SKM-1 (cell line): ENCODE measurements at regions not wholly inside any gene's neighbourhood (a gene's known extent, or its start where the extent isn't known, plus 50 kb on each side); places are given as distances from the start of the nearest gene placed in this dataset.

Source experiments
- DNase-seq: peaks from one replicate; lab custom pipeline; 2025; ENCODE audit not compliant: unreplicated experiment; lab: John Stamatoyannopoulos, UW

- no peak for DNase-seq
These were observed 204.8 kb upstream of the GALNT5 start for GRCh38 chr2:157052685-157053224.

GRCh38 chr2:157053876-157054275 is 203.6 kb upstream of the GALNT5 start:
- no peak for DNase-seq

- no peak for DNase-seq
These were observed 201.8 kb upstream of the GALNT5 start for GRCh38 chr2:157055660-157056199.

GRCh38 chr2:157056200-157056676 is 201.3 kb upstream of the GALNT5 start:
- no peak for DNase-seq

- DNase-seq: no peak
These were observed 199.3 kb upstream of the GALNT5 start for GRCh38 chr2:157058161-157058560.

GRCh38 chr2:157059036-157059435 is 198.5 kb upstream of the GALNT5 start:
- no peak for DNase-seq

GRCh38 chr2:157061799-157062198 is 195.7 kb upstream of the GALNT5 start:
- no peak for DNase-seq

GRCh38 chr2:157067562-157067961 is 189.9 kb upstream of the GALNT5 start:
- no peak for DNase-seq

GRCh38 chr2:157068237-157068636 is 189.3 kb upstream of the GALNT5 start:
- no peak for DNase-seq

- DNase-seq: no peak
These were observed 181.6 kb upstream of the GALNT5 start for GRCh38 chr2:157075924-157076323.

GRCh38 chr2:157076526-157077161 is 180.9 kb upstream of the GALNT5 start:
- peak; percentile 13 for DNase-seq

- DNase-seq: no peak
These were observed 179.7 kb upstream of the GALNT5 start for GRCh38 chr2:157077753-157078350.

- DNase-seq: no peak
These were observed 174.6 kb upstream of the GALNT5 start for GRCh38 chr2:157082950-157083349.

- DNase-seq: no peak
These were observed 172.0 kb upstream of the GALNT5 start for GRCh38 chr2:157085522-157085921.

GRCh38 chr2:157087373-157088002 is 170.0 kb upstream of the GALNT5 start:
- no peak for DNase-seq

GRCh38 chr2:157093666-157094065 is 163.8 kb upstream of the GALNT5 start:
- no peak for DNase-seq

GRCh38 chr2:157105372-157105771 is 152.1 kb upstream of the GALNT5 start:
- no peak for DNase-seq

GRCh38 chr2:157106950-157107349 is 150.6 kb upstream of the GALNT5 start:
- DNase-seq: no peak

- DNase-seq: no peak
These were observed 150.0 kb upstream of the GALNT5 start for GRCh38 chr2:157107460-157107859.

GRCh38 chr2:157107877-157108276 is 149.6 kb upstream of the GALNT5 start:
- no peak for DNase-seq

GRCh38 chr2:157122776-157123175 is 134.7 kb upstream of the GALNT5 start:
- DNase-seq: no peak

GRCh38 chr2:157124731-157125130 is 132.8 kb upstream of the GALNT5 start:
- no peak for DNase-seq
